Activated CD8-positive, alpha-beta memory T cell treated with anti-CD3 and anti-CD28 coated beads for 48 hours (primary cell): ENCODE measurements at regions not wholly inside any gene's neighbourhood (a gene's known extent, or its start where the extent isn't known, plus 50 kb on each side); places are given as distances from the start of the nearest gene placed in this dataset.
"Not testable (repeated sequence)": the region's sequence is repeated elsewhere in the genome, so short reads cannot be mapped to it uniquely, and the experiment has no call there.

Experiments
- DNase-seq, 3 experiments: peaks; one replicate each; pipeline ENCODE4 v3.0.0-alpha.2; 2020; ENCODE audit warnings: low read depth in 2 of 3, low spot score in 2 of 3

DNA sequence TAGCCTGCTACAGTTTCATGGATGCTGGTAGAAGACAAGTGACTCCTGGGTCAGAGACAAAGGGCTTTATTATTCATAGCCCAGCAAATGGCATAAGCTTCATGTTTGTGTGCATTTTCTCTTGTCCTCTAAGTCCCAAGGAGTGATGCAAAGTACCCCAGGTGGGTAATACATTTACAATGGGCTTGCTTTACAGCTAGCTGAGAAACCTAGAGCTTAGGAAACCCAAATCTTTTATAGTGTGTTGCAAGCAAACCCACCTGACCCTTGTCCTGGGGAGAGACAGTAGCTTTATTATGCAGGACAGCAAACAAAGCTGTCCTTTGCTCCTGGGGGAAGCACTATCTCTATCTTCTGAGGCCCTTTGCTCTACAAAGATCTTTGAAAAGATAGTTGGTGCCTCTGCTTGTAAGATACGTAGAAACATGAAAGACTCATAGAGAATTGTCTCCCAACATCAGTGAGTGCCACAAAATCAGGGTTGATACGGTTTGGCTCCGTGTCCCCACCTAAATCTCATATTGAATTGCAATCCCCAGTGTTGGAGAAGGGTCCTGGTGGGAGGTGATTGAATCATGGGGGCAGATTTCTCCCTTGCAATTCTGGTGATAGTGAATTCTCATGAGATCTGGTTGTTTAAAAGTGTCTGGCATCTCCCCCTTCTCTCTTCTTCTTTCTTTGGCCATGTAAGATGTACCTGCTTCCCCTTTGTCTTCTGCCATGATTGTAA is 315.8 kb upstream of the USP24 start:
- no peak for DNase-seq

DNA sequence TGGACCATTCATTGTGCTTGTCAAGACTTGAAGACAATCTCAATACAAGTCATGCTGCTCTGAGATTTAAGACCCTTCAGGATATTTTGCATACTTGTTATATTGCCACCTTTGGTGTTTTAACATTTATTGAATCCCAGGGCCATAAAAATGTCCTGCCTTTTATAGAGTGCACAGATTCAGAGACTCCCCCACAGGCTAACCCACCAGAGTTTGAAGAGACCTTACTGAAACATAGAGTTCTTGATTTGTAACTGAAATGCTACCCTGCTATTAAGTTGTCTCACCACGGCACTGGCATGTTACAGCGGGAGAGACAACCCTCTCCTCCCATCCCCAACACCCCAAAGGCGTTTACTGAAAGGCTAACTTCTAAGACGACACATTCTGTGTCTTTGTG is 313.9 kb upstream of the USP24 start:
- no peak for DNase-seq

DNA sequence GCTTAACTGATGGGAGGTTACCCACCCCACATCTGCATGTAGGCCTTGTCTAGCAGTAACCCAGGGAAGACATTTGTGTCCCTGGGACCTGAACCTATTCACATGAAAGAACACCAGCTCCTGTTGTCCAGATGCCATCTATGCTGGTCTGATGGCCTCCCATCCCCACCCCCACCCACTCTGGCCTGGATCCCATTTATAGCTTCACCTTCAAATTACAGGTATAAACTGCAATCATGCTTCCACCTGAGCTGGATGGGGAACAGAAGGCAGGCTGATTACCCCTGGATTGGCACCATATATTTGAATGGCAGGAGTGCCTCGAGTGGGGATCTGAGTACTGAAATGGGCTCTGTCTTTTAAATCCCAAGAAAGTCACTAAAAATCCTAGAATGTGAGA is 312.7 kb upstream of the USP24 start:
- no peak for DNase-seq

DNA sequence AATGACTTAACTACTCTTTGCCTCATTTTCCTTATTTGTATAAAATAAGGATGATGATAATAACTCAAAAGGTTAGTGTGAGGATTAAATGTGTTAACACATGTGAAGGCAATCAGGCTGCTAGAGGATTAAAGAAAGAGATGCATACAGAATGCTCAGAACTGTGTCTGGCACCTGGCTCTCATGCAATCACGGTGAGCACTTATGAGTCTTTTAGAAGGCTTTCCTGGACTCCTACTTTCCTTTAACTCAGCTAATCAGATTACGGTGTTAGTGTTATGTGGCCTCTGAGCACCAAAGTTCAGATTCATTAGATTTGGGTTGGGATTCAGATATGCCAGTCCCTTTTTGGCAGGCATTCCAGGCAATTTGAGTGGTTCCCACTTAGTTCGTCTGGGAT is 311.6 kb upstream of the USP24 start:
- DNase-seq = no peak

DNA sequence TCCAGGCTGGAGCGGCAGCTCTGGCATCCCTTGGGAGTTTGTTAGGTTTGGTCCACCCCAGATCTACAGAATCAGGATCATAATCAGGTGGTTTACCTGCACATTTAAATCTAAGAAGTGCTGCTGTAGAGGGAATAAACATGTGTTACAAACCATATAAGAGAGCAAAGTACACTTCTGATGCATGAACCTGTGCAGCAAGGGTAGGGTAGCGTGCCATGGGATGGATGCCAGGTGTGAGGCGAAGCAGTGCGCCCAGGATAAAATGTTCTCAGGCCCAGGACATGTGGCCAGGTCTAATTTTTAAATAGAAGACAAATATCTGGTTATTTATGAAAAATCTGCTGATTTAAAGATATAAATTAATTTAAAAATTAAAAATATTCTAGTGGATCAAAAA is 308.8 kb upstream of the USP24 start:
- no peak for DNase-seq

GRCh38 chr1:55522982-55523381 is 307.8 kb upstream of the USP24 start:
- no peak for DNase-seq

GRCh38 chr1:55522353-55522903 is 307.3 kb upstream of the USP24 start:
- DNase-seq = no peak

- no peak for DNase-seq
Measured at GRCh38 chr1:55520861-55521260, 305.7 kb upstream of the USP24 start.

- DNase-seq = no peak
Measured at GRCh38 chr1:55519937-55520683, 304.9 kb upstream of the USP24 start.

GRCh38 chr1:55519276-55519675 is 304.1 kb upstream of the USP24 start:
- no peak for DNase-seq

DNA sequence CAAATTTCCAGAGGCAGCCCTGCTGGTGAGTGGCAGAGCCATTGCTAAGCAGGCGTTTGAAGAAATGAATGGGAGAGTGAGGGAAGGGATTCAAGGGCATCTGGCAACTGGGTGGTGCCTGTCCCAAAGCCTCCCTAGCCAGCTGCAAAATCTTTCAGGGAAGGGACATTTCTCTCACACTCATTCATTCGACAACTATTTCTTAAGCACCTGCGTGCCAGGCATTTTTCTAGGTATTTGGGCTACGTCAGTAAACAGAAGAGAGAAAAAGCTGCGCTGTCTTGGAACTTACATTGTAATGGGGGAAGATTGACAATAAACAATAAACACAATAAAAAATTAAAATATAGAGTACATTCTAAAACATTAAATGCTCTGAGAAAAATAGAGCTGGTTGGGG is 301.9 kb upstream of the USP24 start:
- DNase-seq = no peak

GRCh38 chr1:55514571-55514970 is 299.4 kb upstream of the USP24 start:
- DNase-seq = not testable (repeated sequence)

DNA sequence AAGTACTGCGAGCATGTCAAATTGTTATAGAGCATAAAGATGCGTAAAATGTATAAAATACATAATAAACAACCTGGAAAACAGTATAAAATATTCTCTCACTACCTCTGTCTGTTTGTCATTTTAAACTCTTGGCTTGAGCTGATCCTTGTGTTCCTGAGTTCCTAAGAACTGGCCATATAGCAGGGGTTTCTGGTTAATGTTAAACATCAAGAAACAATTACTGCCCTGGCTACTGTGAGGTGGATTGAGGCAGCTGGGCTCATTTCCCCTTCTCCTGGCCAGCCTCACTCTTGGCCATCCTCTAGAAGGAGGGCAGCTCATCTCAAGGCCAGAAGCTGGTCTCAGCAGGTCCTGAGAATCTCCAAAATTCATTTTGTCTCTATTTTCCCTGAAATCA is 297.3 kb upstream of the USP24 start:
- no peak for DNase-seq

DNA sequence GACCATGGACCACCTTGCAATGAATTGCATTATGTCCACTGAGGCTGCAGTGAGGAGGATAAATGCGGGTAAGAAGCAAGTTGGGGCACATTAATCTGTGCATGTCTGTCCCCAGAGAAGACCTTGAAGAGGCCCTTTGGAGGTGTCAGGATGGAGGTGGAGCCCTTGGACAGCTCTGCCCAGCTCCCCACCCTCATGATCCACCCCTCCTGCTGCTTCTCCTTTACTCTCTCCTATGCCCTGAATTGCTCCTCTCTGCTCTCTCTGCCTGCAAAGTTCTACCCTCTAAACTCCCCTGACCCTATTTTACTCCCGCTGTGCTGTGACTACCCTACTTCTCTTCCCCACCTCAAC is 292.4 kb upstream of the USP24 start:
- DNase-seq = no peak

GRCh38 chr1:55506740-55507577 is 291.8 kb upstream of the USP24 start:
- DNase-seq = no peak

DNA sequence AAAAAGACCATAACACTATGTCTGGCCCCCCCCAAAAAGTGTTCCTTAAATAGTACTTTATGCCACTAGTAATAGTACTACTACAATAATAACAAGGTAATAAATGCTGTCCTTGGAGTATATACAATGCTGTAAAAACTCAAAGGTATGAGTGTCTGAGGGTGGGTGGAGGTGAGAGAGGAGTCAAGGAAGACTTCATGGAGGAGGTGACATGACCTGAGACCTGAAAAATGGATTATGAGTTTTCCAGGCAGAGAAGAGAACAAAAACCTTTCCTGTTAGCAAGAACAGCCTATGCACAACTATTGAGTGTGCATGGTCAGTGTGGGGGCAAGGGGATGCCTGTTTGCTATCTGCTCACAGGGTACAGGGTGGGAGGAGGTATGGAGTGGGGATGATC is 290.2 kb upstream of the USP24 start:
- no peak for DNase-seq

GRCh38 chr1:55504306-55504731 is 289.2 kb upstream of the USP24 start:
- no peak for DNase-seq

DNA sequence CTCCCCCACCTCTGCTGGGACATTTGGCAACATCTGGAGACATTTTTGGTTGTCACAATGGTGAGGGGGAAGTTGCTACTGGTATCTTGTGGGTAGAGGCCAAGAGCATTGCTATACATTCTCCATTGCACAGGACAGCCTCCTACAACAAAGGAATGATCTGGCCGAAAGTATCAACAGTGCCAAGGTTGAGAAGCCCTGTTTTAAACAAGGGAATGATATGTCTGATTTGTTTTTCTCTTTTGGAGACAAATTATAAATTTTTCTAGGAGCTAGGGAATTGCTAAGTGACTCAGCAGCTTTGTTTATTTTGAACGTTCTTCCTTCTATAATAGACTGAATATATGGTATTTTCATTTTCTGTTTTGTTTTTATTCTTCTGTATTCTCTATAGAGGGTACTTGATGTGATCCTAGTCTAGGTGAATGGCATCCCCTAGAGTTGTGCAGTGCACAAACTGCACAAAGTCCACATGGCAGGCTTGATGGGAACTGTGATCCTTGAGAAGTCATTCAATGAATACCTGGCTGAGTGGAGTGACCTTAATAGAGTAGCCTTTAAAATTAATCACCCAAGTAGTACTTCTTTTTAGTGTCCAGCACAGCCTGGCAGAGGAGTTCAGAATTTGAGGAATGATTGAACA is 288.6 kb upstream of the USP24 start:
- DNase-seq = no peak

- no peak for DNase-seq
Measured at GRCh38 chr1:55500601-55501000, 285.4 kb upstream of the USP24 start.

DNA sequence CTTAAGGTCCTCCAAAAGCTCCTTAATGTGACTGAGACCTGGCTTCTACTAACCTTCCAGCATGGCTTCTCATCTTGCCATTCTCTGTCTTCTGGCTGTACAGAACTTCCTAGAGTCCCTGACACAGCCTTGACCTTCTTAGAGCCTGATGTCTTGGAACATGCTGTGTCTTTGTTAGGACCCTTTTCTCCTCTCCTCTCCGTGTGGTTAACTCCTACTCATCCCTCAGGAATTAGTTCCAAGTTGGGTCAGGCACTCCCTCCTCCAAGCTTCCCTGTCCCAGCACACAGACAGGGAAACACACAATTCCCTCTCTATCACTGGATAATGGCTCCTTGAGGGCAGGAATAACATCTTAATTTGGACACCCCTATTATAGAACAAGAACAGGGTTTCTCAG is 275.4 kb upstream of the USP24 start:
- DNase-seq = no peak

DNA sequence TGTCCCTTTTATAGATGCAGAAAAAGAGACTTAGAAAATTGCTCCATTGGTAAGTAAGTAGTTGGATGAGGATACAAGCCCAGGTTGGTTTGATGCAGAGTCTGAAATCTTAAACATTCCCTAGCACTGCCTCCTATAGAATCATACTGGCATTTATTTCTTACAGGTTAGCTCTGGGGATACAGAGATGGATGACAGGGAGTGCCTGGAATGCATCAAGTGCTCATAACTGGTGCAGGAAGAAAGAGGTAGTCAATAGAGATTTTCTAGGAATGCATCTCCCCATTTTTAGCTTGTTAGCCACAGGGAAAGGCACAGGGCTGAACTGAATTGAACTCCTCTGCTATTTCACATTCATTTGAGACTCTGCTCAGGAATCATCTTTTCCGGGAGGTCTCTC is 269.0 kb upstream of the USP24 start:
- no peak for DNase-seq
